SK-N-SH (cell line): ENCODE measurements at regions not wholly inside any gene's neighbourhood (a gene's known extent, or its start where the extent isn't known, plus 50 kb on each side); places are given as distances from the start of the nearest gene placed in this dataset.

ENCODE experiments used
- CTCF ChIA-PET: fragments of 300-600, 350-600 bp; formaldehyde crosslinking; extraction: SDS; loops from one replicate; lab custom pipeline; 2021; lab: Yijun Ruan, JAX
- POLR2A ChIA-PET: fragments of 350-600 bp; sonication (Branson Sonifier 250); formaldehyde crosslinking; extraction: SDS; loops from one replicate; lab custom pipeline; 2020; ENCODE audit warnings: antibody characterized with exemption, inconsistent platforms; lab: Yijun Ruan, JAX
- DNase-seq: peaks from one replicate; pipeline ENCODE4 v3.0.0; 2012
- H2AFZ ChIP-seq: fragments of 200-600 bp; sonication (generic); 2 replicates; pipeline ENCODE4 v1.8.1; 2016; ENCODE audit warnings: antibody characterized with exemption, mild to moderate bottlenecking, low read depth
- H3F3A ChIP-seq: fragments of 200-600 bp; sonication (generic); replicated peaks from 2 replicates; pipeline ENCODE3; 2016; ENCODE audit warnings: antibody characterized with exemption, mild to moderate bottlenecking; ENCODE audit not compliant: insufficient read depth
- H3K27ac ChIP-seq, 2 experiments: fragments of 200-500 bp in 1 of 2; fragments of 200-600 bp in 1 of 2; sonication (Bioruptor generic) in 1 of 2; sonication (generic), shearing (Covaris generic) in 1 of 2; 2 replicates each; pipeline versions ENCODE4 v1.5.1 to v1.6.1; 2014 to 2016; ENCODE audit warnings: low read depth in 2 of 2, inconsistent platforms in 1 of 2, low read length in 1 of 2, mild to moderate bottlenecking in 1 of 2, mixed read lengths in 1 of 2
- H3K27me3 ChIP-seq: fragments of 200-600 bp; sonication (generic), shearing (Covaris generic); 2 replicates; pipeline ENCODE4 v1.6.1; 2016; ENCODE audit warnings: mixed run types; ENCODE audit not compliant: insufficient read depth
- H3K36me3 ChIP-seq, 2 experiments: fragments of 200-500 bp in 1 of 2; fragments of 200-600 bp in 1 of 2; sonication (Bioruptor generic) in 1 of 2; sonication (generic) in 1 of 2; replicated peaks in 1 of 2; 2 replicates each; pipeline versions ENCODE3 to v1.5.1; 2014 to 2016; ENCODE audit warnings: low read length in 1 of 2, mild to moderate bottlenecking in 1 of 2; ENCODE audit not compliant: insufficient read depth in 2 of 2, control insufficient read depth in 1 of 2
- H3K4me1 ChIP-seq, 2 experiments: fragments of 200-500 bp in 1 of 2; fragments of 200-600 bp in 1 of 2; sonication (Bioruptor generic) in 1 of 2; sonication (generic), shearing (Covaris generic) in 1 of 2; 2 replicates each; pipeline versions ENCODE4 v1.5.1 to v1.6.1; 2014 to 2016; ENCODE audit warnings: low read depth in 1 of 2, low read length in 1 of 2, mixed run types in 1 of 2; ENCODE audit not compliant: insufficient read depth in 2 of 2, control insufficient read depth in 1 of 2
- H3K4me2 ChIP-seq: fragments of 200-600 bp; sonication (generic), shearing (Covaris generic); 2 replicates; pipeline ENCODE4 v1.6.1; 2017; ENCODE audit warnings: mixed run types
- H3K4me3 ChIP-seq, 2 experiments: fragments of 200-500 bp in 1 of 2; fragments of 200-600 bp in 1 of 2; sonication (Bioruptor generic) in 1 of 2; sonication (generic), shearing (Covaris generic) in 1 of 2; 2 replicates each; pipeline versions ENCODE4 v1.5.1 to v1.8.1; 2014 to 2016; ENCODE audit warnings: low read depth in 2 of 2, inconsistent platforms in 1 of 2, low read length in 1 of 2, mild to moderate bottlenecking in 1 of 2, mixed read lengths in 1 of 2, moderate library complexity in 1 of 2
- H3K79me2 ChIP-seq: fragments of 200-600 bp; sonication (generic); 2 replicates; pipeline ENCODE4 v1.8.1; 2017; ENCODE audit warnings: mild to moderate bottlenecking; ENCODE audit not compliant: insufficient read depth
- H3K9ac ChIP-seq: fragments of 200-600 bp; sonication (generic); 2 replicates; pipeline ENCODE4 v1.6.1; 2017; ENCODE audit warnings: mixed run types
- H3K9me2 ChIP-seq: fragments of 200-600 bp; sonication (generic); 2 replicates; pipeline ENCODE4 v1.6.1; 2017; ENCODE audit warnings: mixed run types
- H3K9me3 ChIP-seq: fragments of 200-600 bp; sonication (generic); 2 replicates; pipeline ENCODE4 v1.6.1; 2017; ENCODE audit warnings: mixed run types, mild to moderate bottlenecking, moderate library complexity
- H4K20me1 ChIP-seq: fragments of 200-600 bp; sonication (generic); 2 replicates; pipeline ENCODE4 v1.6.1; 2017; ENCODE audit warnings: mild to moderate bottlenecking, mixed run types; ENCODE audit not compliant: insufficient read depth
- CHD2 ChIP-seq: fragments of 150-350 bp; IDR thresholded peaks from 2 replicates; pipeline ENCODE4 v1.6.1; 2018; ENCODE audit warnings: low read length; ENCODE audit not compliant: partially characterized antibody
- ELF1 ChIP-seq: IDR thresholded peaks from 2 replicates; pipeline ENCODE4 v1.4.0; 2012
- EP300 ChIP-seq, 2 experiments: IDR thresholded peaks; 2 replicates each; pipeline versions ENCODE4 v1.4.0 to v1.6.1; 2012; ENCODE audit warnings: borderline replicate concordance in 1 of 2, low read depth in 1 of 2, low read length in 1 of 2
- EZH2phosphoT487 ChIP-seq: fragments of 200-600 bp; sonication (generic); IDR thresholded peaks from 2 replicates; pipeline ENCODE4 v1.6.1; 2017; ENCODE audit warnings: low read depth, mixed run types, mild to moderate bottlenecking, antibody characterized with exemption, moderate library complexity, borderline replicate concordance
- FOXM1 ChIP-seq: IDR thresholded peaks from 2 replicates; pipeline ENCODE4 v1.4.0; 2012; ENCODE audit warnings: low read depth, mild to moderate bottlenecking
- GABPA ChIP-seq: IDR thresholded peaks from 2 replicates; pipeline ENCODE4 v1.4.0; 2012; ENCODE audit warnings: low read depth, mild to moderate bottlenecking
- GATA2 ChIP-seq: sonication (generic); formaldehyde crosslinking; IDR thresholded peaks from 2 replicates; pipeline ENCODE4 v1.5.0; 2020; ENCODE audit warnings: mild to moderate bottlenecking, missing genetic modification reagents
- MEF2A ChIP-seq: IDR thresholded peaks from 2 replicates; pipeline ENCODE4 v1.4.0; 2012; ENCODE audit warnings: low read depth, borderline replicate concordance
- MXI1 ChIP-seq: IDR thresholded peaks from 2 replicates; pipeline ENCODE4 v1.6.1; 2012; ENCODE audit warnings: mild to moderate bottlenecking, low read depth, low read length, improper control_type of control experiment
- NRF1 ChIP-seq: IDR thresholded peaks from 2 replicates; pipeline ENCODE4 v1.6.1; 2012; ENCODE audit warnings: low read depth, mild to moderate bottlenecking, low read length
- POLR2AphosphoS5 ChIP-seq: IDR thresholded peaks from 2 replicates; pipeline ENCODE4 v1.6.1; 2012; ENCODE audit warnings: low read depth, low read length
- RAD21 ChIP-seq: IDR thresholded peaks from 2 replicates; pipeline ENCODE4 v1.6.1; 2012; ENCODE audit warnings: mild to moderate bottlenecking, low read length
- RXRA ChIP-seq: IDR thresholded peaks from 2 replicates; pipeline ENCODE4 v1.4.0; 2012; ENCODE audit warnings: low read depth, mild to moderate bottlenecking, borderline replicate concordance
- TAF1 ChIP-seq: IDR thresholded peaks from 2 replicates; pipeline ENCODE4 v1.6.1; 2012; ENCODE audit warnings: low read depth, mild to moderate bottlenecking, low read length, moderate library complexity, borderline replicate concordance
- TCF12 ChIP-seq: IDR thresholded peaks from 2 replicates; pipeline ENCODE4 v1.4.0; 2012
- TEAD4 ChIP-seq: IDR thresholded peaks from 2 replicates; pipeline ENCODE4 v1.4.0; 2012; ENCODE audit warnings: mild to moderate bottlenecking, borderline replicate concordance; ENCODE audit not compliant: insufficient read depth
- WGBS: methylation state at CpG from one replicate; pipeline ENCODE4 v1.1.6; 2017; ENCODE audit warnings: low lambda C conversion rate; 5-methylcytosine and 5-hydroxymethylcytosine counted together
- TF ChIP-seq, protein P1 (sequence below): fragments of 150-350 bp; IDR thresholded peaks from 2 replicates; pipeline ENCODE4 v1.6.1; 2016; ENCODE audit warnings: mild to moderate bottlenecking, low read depth, low read length
- TF ChIP-seq, protein P2 (sequence below): IDR thresholded peaks from 2 replicates; pipeline ENCODE4 v1.4.0; 2012; ENCODE audit warnings: low read depth, borderline replicate concordance
- TF ChIP-seq, protein P3 (sequence below): fragments of 150-350 bp; IDR thresholded peaks from 2 replicates; pipeline ENCODE4 v1.6.1; 2017; ENCODE audit warnings: antibody characterized with exemption, low read length, low read depth, borderline replicate concordance
- TF ChIP-seq, protein P4 (sequence below): IDR thresholded peaks from 2 replicates; pipeline ENCODE4 v1.4.0; 2012; ENCODE audit warnings: low read depth
- TF ChIP-seq, protein P5 (sequence below): IDR thresholded peaks from 2 replicates; pipeline ENCODE4 v1.4.0; 2012; ENCODE audit warnings: low read depth, borderline replicate concordance

DNA sequence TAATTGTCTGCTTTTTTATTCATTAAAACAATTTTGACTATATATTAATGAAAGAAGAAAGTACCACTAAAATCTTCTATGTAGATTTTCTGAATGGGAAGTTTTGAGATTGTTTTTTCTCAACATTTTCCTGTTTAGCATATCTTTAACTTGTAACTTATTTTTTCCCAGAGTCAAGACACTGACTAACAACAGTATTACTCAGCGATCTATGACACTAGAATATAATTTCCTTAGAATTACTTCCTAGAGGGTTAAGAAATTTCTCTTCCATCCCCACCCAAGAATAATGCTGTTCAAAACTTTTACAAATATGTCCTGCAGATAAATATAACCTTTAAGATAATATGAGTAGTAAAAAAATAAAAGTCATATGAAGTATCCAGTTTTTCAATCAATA, 218.2 kb upstream of the NR5A2 start:
- H3K79me2 ChIP-seq: no peaks in the 10 kb centered on the region
- 46% methylated on average over 1 of the region's 1 CpG for WGBS
- H3K27ac ChIP-seq: no peak overlapping the region
- no peak overlapping the region for H3K4me2 ChIP-seq
- CTCF ChIA-PET: no interaction called here
- no peak overlapping the region for H2AFZ ChIP-seq
- no peaks in the 10 kb centered on the region for H3K4me1 ChIP-seq
- H3F3A ChIP-seq: no peaks in the 10 kb centered on the region
- no peaks in the 10 kb centered on the region for H3K36me3 ChIP-seq
- no peaks in the 10 kb centered on the region for H3K27me3 ChIP-seq
- DNase-seq: no peak
- no peak overlapping the region for H3K9ac ChIP-seq
- TF ChIP-seq, protein P1, sequence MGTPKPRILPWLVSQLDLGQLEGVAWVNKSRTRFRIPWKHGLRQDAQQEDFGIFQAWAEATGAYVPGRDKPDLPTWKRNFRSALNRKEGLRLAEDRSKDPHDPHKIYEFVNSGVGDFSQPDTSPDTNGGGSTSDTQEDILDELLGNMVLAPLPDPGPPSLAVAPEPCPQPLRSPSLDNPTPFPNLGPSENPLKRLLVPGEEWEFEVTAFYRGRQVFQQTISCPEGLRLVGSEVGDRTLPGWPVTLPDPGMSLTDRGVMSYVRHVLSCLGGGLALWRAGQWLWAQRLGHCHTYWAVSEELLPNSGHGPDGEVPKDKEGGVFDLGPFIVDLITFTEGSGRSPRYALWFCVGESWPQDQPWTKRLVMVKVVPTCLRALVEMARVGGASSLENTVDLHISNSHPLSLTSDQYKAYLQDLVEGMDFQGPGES: no peak
- TF ChIP-seq TAF1: no peak
- no peak for TF ChIP-seq EZH2phosphoT487
- TF ChIP-seq, protein P2, sequence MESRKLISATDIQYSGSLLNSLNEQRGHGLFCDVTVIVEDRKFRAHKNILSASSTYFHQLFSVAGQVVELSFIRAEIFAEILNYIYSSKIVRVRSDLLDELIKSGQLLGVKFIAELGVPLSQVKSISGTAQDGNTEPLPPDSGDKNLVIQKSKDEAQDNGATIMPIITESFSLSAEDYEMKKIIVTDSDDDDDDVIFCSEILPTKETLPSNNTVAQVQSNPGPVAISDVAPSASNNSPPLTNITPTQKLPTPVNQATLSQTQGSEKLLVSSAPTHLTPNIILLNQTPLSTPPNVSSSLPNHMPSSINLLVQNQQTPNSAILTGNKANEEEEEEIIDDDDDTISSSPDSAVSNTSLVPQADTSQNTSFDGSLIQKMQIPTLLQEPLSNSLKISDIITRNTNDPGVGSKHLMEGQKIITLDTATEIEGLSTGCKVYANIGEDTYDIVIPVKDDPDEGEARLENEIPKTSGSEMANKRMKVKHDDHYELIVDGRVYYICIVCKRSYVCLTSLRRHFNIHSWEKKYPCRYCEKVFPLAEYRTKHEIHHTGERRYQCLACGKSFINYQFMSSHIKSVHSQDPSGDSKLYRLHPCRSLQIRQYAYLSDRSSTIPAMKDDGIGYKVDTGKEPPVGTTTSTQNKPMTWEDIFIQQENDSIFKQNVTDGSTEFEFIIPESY: no peak
- TF ChIP-seq MEF2A: no peak
- TF ChIP-seq EP300 (IDR thresholded peaks at IDR 0.05; ENCODE audit: borderline replicate concordance in 1 of 2, low read depth in 1 of 2, low read length in 1 of 2): no peak
- TF ChIP-seq, protein P3, sequence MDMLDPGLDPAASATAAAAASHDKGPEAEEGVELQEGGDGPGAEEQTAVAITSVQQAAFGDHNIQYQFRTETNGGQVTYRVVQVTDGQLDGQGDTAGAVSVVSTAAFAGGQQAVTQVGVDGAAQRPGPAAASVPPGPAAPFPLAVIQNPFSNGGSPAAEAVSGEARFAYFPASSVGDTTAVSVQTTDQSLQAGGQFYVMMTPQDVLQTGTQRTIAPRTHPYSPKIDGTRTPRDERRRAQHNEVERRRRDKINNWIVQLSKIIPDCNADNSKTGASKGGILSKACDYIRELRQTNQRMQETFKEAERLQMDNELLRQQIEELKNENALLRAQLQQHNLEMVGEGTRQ: no peak
- TF ChIP-seq CHD2: no peak
- TF ChIP-seq ELF1: no peak
- no peak for TF ChIP-seq NRF1
- TF ChIP-seq TCF12: no peak
- TF ChIP-seq FOXM1: no peak
- TF ChIP-seq RXRA: no peak
- TF ChIP-seq, all 33 proteins: peak for 0
- no peak overlapping the region for H3K4me3 ChIP-seq
- POLR2A ChIA-PET: no interaction called here
- no peaks in the 10 kb centered on the region for H3K9me2 ChIP-seq
- no peaks in the 10 kb centered on the region for H4K20me1 ChIP-seq
- H3K9me3 ChIP-seq: no peaks in the 10 kb centered on the region

DNA sequence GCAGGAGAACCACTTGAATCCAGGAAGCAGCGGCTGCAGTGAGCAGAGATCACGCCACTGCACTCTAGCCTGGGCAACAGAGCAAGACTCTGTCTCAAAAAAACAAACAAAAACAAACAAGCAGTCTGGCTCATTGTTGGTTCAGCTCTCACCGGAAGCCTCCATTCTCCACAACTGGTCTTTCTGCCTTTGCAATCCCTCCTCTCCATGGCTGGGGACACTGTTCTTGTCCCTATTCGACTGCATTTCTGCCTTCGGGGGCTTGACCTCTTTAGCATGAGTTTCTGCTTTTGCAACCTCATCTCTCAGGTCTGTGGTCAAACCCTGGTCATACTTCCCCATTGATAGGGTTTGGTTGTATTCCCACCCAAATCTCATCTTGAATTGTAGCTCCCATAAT, 216.3 kb upstream of the NR5A2 start:
- no peaks in the 10 kb centered on the region for H3K9me3 ChIP-seq
- POLR2A ChIA-PET: no interaction called here
- no peak for TF ChIP-seq TEAD4
- TF ChIP-seq MXI1: no peak
- no peak for TF ChIP-seq RAD21
- no peak for TF ChIP-seq GABPA
- TF ChIP-seq, protein P4, sequence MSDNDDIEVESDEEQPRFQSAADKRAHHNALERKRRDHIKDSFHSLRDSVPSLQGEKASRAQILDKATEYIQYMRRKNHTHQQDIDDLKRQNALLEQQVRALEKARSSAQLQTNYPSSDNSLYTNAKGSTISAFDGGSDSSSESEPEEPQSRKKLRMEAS: no peak
- TF ChIP-seq POLR2AphosphoS5: no peak
- TF ChIP-seq, protein P5, sequence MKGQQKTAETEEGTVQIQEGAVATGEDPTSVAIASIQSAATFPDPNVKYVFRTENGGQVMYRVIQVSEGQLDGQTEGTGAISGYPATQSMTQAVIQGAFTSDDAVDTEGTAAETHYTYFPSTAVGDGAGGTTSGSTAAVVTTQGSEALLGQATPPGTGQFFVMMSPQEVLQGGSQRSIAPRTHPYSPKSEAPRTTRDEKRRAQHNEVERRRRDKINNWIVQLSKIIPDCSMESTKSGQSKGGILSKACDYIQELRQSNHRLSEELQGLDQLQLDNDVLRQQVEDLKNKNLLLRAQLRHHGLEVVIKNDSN: no peak
- TF ChIP-seq EZH2phosphoT487: no peak
- TF ChIP-seq GATA2 (CRISPR knock-in tag): no peak
- TF ChIP-seq, all 33 proteins: peak for 0
- no peaks in the 10 kb centered on the region for H3K36me3 ChIP-seq
- H3K9ac ChIP-seq: no peak overlapping the region
- H3K4me3 ChIP-seq: no peak overlapping the region
- H3K27ac ChIP-seq: no peak overlapping the region
- H3K9me2 ChIP-seq: no peaks in the 10 kb centered on the region
- H3K27me3 ChIP-seq: no peaks in the 10 kb centered on the region
- no peaks in the 10 kb centered on the region for H3F3A ChIP-seq
- H3K4me1 ChIP-seq: no peaks in the 10 kb centered on the region
- CTCF ChIA-PET: no interaction called here
- no peak overlapping the region for H3K4me2 ChIP-seq
- no peak overlapping the region for H2AFZ ChIP-seq
- H4K20me1 ChIP-seq: no peaks in the 10 kb centered on the region
- no peak for DNase-seq
- 49% methylated on average over 5 of the region's 5 CpGs for WGBS
- no peaks in the 10 kb centered on the region for H3K79me2 ChIP-seq
